NCI-H1048 (cell line): ENCODE measurements at regions not wholly inside any gene's neighbourhood (a gene's known extent, or its start where the extent isn't known, plus 50 kb on each side); places are given as distances from the start of the nearest gene placed in this dataset.
A peak's percentile ranks its signal among the peaks of the same experiment; 100 is the strongest.
"Not testable (repeated sequence)": the region's sequence is repeated elsewhere in the genome, so short reads cannot be mapped to it uniquely, and the experiment has no call there.

Experiments
- DNase-seq: peaks from one replicate; lab custom pipeline; 2025; lab: John Stamatoyannopoulos, UW

GRCh38 chr2:76169276-76170008 is 458.7 kb upstream of the GCFC2 start:
- no peak for DNase-seq

- no peak for DNase-seq
Measured at GRCh38 chr2:76163860-76164259, 453.1 kb upstream of the GCFC2 start.

- DNase-seq: no peak
Measured at GRCh38 chr2:76160670-76161069, 450.0 kb upstream of the GCFC2 start.

DNA sequence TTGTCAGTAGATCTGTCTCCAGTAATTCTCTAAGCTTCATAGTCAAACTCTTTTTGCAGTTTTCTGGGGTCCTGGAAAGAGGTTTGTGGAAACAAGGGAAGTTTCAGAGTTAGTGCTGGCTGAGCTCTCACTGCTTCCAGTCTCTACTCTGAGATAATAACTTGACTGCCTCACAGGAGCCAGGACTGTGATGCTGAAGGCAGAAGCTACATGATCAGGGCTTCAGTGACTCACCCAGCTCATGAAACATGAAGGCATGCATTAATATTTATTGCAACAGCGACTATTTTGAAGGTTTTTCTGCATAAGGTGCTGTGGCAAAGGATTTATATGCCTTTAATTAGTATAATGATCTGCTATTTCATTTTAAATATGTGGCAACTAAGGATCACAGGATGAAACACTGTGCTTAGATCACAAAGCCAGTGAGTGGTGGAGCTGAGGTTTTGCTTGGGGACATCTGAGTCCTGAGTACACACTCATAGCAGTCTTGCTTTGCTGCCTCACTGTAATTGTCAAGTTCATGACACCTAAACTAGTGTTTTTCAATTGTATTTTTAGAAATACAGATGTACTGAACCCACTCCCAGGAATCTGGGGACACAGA is 448.4 kb upstream of the GCFC2 start:
- no peak for DNase-seq

- no peak for DNase-seq
Measured at GRCh38 chr2:76157531-76157930, 446.8 kb upstream of the GCFC2 start.

GRCh38 chr2:76154981-76155380 is 444.3 kb upstream of the GCFC2 start:
- DNase-seq: no peak

DNA sequence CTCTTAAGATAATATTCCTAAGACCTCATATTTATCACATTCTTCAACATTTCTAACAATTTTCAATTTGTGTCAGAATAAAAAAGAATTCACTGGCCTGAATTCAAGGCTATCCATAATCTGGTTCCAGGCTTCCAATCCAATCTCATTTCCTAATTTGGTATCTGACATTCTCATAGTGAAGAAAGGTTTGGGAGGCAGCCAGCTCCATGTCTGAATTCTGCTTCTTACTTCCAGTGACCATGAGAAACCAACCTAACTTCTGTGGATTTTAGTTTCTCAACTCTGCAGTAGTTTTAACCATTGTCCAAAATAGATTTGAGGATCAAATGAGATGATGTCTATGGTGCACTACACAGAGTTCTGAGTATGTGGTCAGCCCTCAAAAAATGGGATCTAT is 439.1 kb upstream of the GCFC2 start:
- DNase-seq: no peak

GRCh38 chr2:76139303-76139702 is 428.6 kb upstream of the GCFC2 start:
- DNase-seq: not testable (repeated sequence)

DNA sequence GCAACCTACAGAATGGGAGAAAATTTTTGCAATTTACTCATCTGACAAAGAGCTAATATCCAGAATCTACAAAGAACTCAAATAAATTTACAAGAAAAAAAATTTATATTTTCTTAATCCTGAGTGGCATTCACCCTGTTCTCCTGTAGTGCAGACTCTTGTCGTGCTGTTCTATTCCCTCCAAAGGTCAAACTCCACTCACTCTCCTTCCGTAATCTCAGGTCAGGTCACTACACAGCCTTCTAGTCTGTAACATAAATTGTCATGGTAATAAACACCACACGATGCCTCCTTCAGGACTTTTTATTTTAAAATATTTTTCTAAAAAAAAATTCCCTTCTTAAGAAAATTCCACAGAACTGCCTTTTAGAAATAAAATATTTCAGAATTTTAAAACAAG is 417.9 kb upstream of the GCFC2 start:
- DNase-seq: no peak

GRCh38 chr2:76120176-76120575 is 409.5 kb upstream of the GCFC2 start:
- no peak for DNase-seq

DNA sequence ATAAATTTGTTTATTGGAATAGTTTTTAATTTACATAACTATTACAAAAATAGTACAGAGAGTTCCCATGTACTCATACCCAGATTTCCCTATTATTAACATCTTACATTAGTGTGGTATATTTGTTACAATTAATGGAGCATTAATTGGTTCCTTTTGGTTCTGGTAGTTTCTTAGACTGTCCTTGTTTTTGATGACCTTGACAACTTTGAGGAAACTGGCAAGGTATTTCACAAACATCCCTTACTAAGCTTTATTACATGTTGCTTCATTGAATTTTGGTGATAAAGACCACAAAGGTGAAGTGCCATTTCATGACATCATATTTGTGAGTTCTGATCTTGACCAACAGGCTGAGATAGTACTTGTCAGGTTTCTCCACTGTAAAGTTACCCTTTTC is 379.0 kb upstream of the GCFC2 start:
- DNase-seq: no peak

GRCh38 chr2:76083248-76083647 is 372.5 kb upstream of the GCFC2 start:
- DNase-seq: no peak

DNA sequence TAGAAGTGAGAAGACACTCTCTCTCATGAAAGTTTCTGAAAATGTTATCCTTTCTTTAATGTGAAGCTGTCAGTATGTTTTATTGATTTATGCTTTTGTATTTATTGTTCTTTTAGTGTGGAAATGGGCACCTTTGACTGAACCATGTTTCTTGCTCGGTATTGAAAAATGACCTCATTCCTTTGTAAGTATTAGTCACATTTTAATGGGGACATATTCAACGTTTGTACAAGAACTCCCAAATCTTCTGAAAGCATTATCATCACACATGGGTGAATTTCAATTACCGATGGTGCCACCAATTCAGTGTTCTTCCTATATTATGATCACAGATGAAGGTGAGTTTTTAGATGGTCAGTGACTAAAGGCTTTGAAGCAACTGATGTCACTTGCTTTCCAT is 371.8 kb upstream of the GCFC2 start:
- no peak for DNase-seq

DNA sequence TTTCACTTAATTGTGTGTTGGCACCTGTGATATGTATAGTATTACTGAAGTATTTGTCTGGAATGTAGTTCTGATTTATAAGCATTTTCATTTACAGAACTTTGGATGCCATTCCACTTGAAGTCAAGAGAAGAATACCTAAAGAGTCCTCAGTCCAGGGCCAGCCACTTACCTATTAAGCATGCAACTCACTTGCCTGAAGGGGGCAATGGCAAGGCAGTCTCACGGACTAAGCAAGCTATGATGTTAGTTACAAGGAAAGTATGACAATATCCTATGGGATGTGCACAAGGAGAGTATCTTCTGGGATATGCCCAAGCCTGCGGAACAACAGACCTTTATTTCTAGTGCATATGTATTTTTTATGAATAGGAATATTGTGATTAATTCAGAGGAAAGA is 369.4 kb upstream of the GCFC2 start:
- DNase-seq: no peak

GRCh38 chr2:76075126-76075525 is 364.4 kb upstream of the GCFC2 start:
- no peak for DNase-seq

GRCh38 chr2:76073992-76074604 is 363.4 kb upstream of the GCFC2 start:
- DNase-seq: no peak

GRCh38 chr2:76050196-76050595 is 339.5 kb upstream of the GCFC2 start:
- no peak for DNase-seq

DNA sequence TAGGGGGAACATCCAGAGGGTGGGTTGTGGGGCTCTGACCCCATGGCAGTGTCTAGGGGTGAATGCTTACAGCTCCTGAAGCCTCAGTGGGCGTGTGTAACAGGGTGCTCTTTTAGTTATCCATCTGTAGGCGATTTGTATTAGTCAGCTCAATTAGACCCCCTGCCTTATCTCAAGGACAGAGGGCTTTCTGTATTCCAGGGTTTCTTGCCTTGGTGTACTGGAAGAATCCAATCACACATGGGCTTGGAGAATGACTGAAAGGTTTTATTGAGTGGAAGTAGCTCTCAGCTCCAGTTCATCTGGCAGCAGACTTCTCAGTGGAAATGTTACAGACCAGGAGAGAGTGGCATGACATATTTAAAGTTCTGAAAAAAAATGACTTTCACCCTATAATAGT is 334.0 kb upstream of the GCFC2 start:
- no peak for DNase-seq

DNA sequence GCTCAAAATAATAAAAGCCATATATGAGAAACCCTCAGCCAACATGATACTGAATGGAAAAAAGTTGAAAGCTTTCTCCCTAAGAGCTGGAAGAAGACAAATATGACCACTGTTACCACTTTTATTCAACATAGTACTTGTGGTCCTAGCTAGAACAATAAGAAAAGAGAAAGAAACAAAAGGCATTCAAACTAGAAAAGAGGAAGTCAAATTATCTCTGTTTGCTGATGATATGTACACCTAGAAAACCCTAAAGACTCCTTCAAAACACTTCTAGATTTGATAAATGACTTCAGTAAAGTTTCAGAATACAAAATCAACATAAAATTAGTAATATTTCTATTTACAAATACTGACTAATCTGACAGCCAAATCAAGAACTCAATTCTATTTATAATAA is 328.8 kb upstream of the GCFC2 start:
- DNase-seq: no peak

GRCh38 chr2:76027761-76028160 is 317.0 kb upstream of the GCFC2 start:
- DNase-seq: no peak

GRCh38 chr2:76019128-76019527 is 308.4 kb upstream of the GCFC2 start:
- DNase-seq: no peak

DNA sequence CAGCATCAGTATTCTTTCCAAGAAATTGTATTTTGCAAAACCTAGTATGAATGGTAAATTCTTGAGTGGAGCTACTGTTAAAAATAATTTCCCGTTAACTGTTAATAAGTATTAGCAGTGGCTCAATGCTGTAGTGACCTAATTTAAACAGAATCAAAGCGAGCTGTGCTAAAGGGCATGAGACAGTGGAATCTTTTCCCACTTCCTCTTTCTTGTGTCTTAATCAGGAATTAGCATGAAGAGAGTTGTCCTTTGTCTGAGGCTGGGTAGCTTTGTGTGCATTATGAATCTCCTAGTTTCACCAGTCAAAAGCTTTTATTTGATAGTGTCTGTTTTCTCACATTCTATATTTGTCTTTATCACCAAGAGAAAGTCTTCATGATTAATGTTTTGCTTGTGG is 298.8 kb upstream of the GCFC2 start:
- DNase-seq: no peak

- DNase-seq: peak; percentile 50
Measured at GRCh38 chr2:76008001-76008702, 297.4 kb upstream of the GCFC2 start.
